ENCODE measurements at regions not wholly inside any gene's neighbourhood (a gene's known extent, or its start where the extent isn't known, plus 50 kb on each side); places are given as distances from the start of the nearest gene placed in this dataset.

DNA sequence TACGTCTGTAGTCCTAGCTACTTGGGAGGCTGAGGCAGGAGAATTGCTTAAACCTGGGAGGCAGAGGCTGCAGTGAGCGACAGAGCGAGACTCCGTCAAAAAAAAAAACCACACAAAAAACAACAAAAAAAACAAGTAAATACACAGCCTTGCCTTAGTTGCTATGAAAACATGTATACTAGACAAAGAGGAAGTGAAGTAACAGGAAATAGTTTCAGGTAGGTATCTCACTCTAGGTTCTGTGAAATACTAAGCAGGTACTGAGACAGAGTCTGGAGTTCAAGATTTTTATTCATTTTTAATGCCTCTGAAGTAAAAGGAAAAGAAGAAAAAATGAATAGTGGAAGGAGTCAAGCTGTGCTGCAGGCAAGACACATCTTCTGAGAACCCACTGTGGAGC, 687.9 kb upstream of the RGMB start:
- Histone ChIP-seq H2AFZ (replicated peaks; ENCODE audit: low read length, poor library complexity) (no peak overlapping the region), H3K79me1 (ENCODE audit: low read depth in 1 of 2, low read length in 2 of 2) (no peaks in the 10 kb centered on the region), H3K23ac (ENCODE audit: low read depth, low read length) (no peak overlapping the region), H4K8ac (ENCODE audit: low read depth in 2 of 2, low read length in 2 of 2) (no peak overlapping the region), H3K4ac (ENCODE audit: low read depth, low read length) (no peak overlapping the region), H4K91ac (ENCODE audit: insufficient read depth, low read depth, low read length) (no peak overlapping the region), H3K27me3 (ENCODE audit: control insufficient read depth, insufficient read depth, low read length) (no peaks in the 10 kb centered on the region), H2BK120ac (ENCODE audit: low read depth, low read length) (no peak overlapping the region), H3K4me2 (ENCODE audit: low read depth, low read length) (no peak overlapping the region), H2BK5ac (ENCODE audit: low read depth, low read length, poor library complexity, severe bottlenecking) (no peak overlapping the region), H3K9ac (ENCODE audit: low read depth, low read length) (no peak overlapping the region), H3K36me3 (ENCODE audit: control insufficient read depth, insufficient read depth, low read length) (no peaks in the 10 kb centered on the region), H2BK20ac (ENCODE audit: low read depth, low read length) (no peak overlapping the region), H3K56ac (ENCODE audit: extremely low read depth, insufficient read depth, low read length) (no peak overlapping the region), H3K9me1 (ENCODE audit: insufficient read depth, low read length) (no peaks in the 10 kb centered on the region), H3K18ac (ENCODE audit: low read depth, low read length) (peak overlapping the region; percentile 36; the same call in 1 of the 2 replicates), H2AK5ac (ENCODE audit: low read depth, low read length) (no peak overlapping the region), H3K4me1 (ENCODE audit: control insufficient read depth, insufficient read depth, low read length) (no peaks in the 10 kb centered on the region), H2AK9ac (replicated peaks; ENCODE audit: low read depth, low read length, poor library complexity) (no peak overlapping the region), H4K20me1 (ENCODE audit: insufficient read depth, low read length) (no peaks in the 10 kb centered on the region), H3K27ac (ENCODE audit: insufficient read depth, low read length) (no peak overlapping the region), H2BK15ac (ENCODE audit: low read depth, low read length) (no peak overlapping the region), H3K9me3 (ENCODE audit: control insufficient read depth, insufficient read depth, low read length) (no peaks in the 10 kb centered on the region), H3K4me3 (ENCODE audit: insufficient read depth, low read depth, low read length) (no peak overlapping the region), H4K5ac (ENCODE audit: low read depth, low read length) (no peak overlapping the region; the same call in 1 of the 2 replicates), H3K14ac (replicated peaks; ENCODE audit: low read depth, low read length) (no peak overlapping the region)
- POLR2A ChIA-PET (ENCODE audit: unreplicated experiment), result interaction anchor here (0.6 to 0.7 kb wide), 2 partner anchors 13 to 40 kb away, joined by 4 to 5 read pairs; no protein-coding TSS in a partner anchor
- DNase-seq (no peak), ATAC-seq (ENCODE audit: low read depth) (no peak)
- TF ChIP-seq RAD21 (IDR thresholded peaks at IDR 0.05; ENCODE audit: low read length) (no peak), MAZ (IDR thresholded peaks at IDR 0.05; ENCODE audit: borderline replicate concordance, low read depth, low read length) (no peak), RCOR1 (IDR thresholded peaks at IDR 0.05; ENCODE audit: insufficient replicate concordance, low read length) (no peak), RFX5 (IDR thresholded peaks at IDR 0.05; ENCODE audit: low read depth, low read length) (no peak), FOS (IDR thresholded peaks at IDR 0.05; ENCODE audit: low read depth, low read length) (no peak), POLR2A (IDR thresholded peaks at IDR 0.05; ENCODE audit: low read depth, low read length) (no peak)
- intact Hi-C loops (cut with micrococcal nuclease), result no loop called here
- dilution Hi-C loops (cut with HindIII; ENCODE audit: low sequenced_read_pairs, unreplicated experiment), result no loop called here
- CTCF ChIA-PET, result no interaction called here
- WGBS, 2 experiments (ENCODE audit: extremely low coverage in 2 of 2, insufficient read length in 1 of 2), result no CpG with 5 or more reads among the region's 4 CpGs
- BruUV-seq (replicated peaks), result no TSS peak
- in situ Hi-C loops (cut with MboI; ENCODE audit: low sequenced_read_pairs), result no loop called here
